ES-I3 (cell line): ENCODE measurements at regions not wholly inside any gene's neighbourhood (a gene's known extent, or its start where the extent isn't known, plus 50 kb on each side); places are given as distances from the start of the nearest gene placed in this dataset.
"Not testable (repeated sequence)": the region's sequence is repeated elsewhere in the genome, so short reads cannot be mapped to it uniquely, and the experiment has no call there.

Experiments used
- H3K36me3 ChIP-seq: 2 replicates; pipeline ENCODE4 v1.6.1; 2013; ENCODE audit warnings: mild to moderate bottlenecking, low read length, control low read depth, moderate library complexity; ENCODE audit not compliant: insufficient read depth
- H3K4me1 ChIP-seq: 2 replicates; pipeline ENCODE4 v1.6.1; 2013; ENCODE audit warnings: mild to moderate bottlenecking, control low read depth, low read length; ENCODE audit not compliant: insufficient read depth
- H3K9ac ChIP-seq: 2 replicates; pipeline ENCODE4 v1.6.1; 2013; ENCODE audit warnings: low read depth, mild to moderate bottlenecking, low read length, moderate library complexity
- H3K9me3 ChIP-seq: 2 replicates; pipeline ENCODE4 v1.6.1; 2013; ENCODE audit warnings: mild to moderate bottlenecking, low read length, moderate library complexity; ENCODE audit not compliant: control insufficient read depth, insufficient read depth

DNA sequence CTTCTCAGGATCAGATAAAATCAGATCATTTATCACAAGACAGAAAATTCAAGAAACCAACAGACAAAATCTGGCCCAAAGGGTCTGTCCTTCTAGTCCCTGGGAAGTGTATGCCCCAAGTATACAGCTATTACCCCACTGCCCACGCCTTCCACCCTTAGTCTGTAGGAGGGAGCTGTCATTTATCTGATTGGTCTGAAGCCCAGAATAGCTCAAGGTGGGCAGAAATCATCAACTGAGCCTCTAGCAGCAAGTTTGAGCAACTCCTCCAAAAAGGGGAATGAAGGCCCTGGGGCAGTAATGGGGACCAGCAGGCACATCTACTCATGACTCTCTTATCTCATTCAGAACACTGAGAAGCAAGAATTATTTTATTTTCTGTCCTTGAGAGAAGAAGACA lies 126.9 kb downstream of the MATN1 start:
- Histone ChIP-seq H3K36me3 (no peaks in the 10 kb centered on the region), H3K9ac (no peak overlapping the region), H3K4me1 (no peaks in the 10 kb centered on the region), H3K9me3 (no peaks in the 10 kb centered on the region; the same call in none of the 2 replicates)

DNA sequence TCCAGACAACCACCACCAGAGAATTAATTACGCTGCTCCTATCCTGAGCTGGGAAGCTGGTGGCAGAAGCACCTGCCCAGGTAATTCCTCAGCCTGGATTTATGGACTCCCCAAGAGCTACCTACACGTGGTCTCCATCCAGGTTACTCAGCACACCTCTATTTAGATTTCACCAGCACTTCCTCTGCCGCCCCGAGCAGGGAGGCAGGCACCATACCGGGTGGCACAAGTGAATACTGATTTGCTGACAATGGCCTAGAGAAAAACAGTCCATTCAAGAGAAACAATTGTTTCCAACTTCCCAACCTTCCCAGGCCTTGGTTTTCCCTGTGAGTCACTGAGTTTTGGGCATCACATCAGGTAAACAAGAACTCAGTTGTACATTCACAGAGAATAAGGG lies 134.3 kb downstream of the MATN1 start:
- Histone ChIP-seq H3K9me3 (no peaks in the 10 kb centered on the region; the same call in 1 of the 2 replicates), H3K9ac (no peak overlapping the region), H3K4me1 (no peaks in the 10 kb centered on the region), H3K36me3 (no peaks in the 10 kb centered on the region)

DNA sequence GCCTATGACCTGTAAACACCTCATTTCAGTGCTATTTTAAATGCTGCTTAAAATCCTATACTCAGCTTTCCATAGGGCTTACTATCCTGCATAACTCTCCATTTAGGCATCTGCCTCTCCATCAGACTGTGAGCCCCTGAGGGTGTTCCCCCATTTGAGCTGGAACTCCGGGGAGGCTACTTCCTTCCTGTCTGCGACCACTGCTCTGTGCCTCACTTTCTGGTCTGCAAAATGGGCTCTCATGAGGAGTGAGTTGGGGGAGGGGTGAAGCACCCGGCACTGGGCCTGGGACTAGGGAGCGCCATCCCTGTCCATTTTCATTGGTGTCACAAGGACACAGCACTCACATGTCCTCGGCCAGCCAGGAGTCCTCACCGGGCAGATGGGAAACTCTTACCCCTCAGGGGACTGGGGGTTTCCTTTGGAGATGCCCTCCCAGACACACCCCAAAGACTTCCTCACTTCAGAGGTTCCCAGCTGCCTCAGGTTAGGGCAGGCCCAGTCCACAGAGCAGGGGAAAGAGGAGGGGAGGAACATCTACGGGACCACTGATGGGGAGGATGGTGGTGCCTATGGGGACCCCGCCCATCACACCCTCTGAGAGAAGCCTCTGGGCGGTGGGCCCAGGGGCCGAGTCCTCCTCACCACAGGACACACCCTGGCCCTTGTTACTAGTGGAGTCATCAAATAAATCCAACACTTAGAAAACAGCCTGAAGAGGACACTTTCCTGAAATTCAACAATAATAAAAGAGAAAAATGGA lies 134.9 kb downstream of the MATN1 start:
- H3K36me3 ChIP-seq, result no peaks in the 10 kb centered on the region
- H3K4me1 ChIP-seq, result no peaks in the 10 kb centered on the region
- no peak overlapping the region for H3K9ac ChIP-seq
- H3K9me3 ChIP-seq, result no peaks in the 10 kb centered on the region; the same call in 1 of the 2 replicates

GRCh38 chr1:30586671-30587070 lies 136.7 kb downstream of the MATN1 start:
- Histone ChIP-seq H3K4me1 (no peaks in the 10 kb centered on the region), H3K9me3 (no peaks in the 10 kb centered on the region), H3K36me3 (no peaks in the 10 kb centered on the region), H3K9ac (no peak overlapping the region)

- Histone ChIP-seq H3K4me1 (no peaks in the 10 kb centered on the region), H3K9me3 (no peaks in the 10 kb centered on the region), H3K36me3 (no peaks in the 10 kb centered on the region), H3K9ac (no peak overlapping the region)
Measured at GRCh38 chr1:30579580-30579979, 143.8 kb downstream of the MATN1 start.

GRCh38 chr1:30575066-30575465 lies 148.3 kb downstream of the MATN1 start:
- Histone ChIP-seq H3K36me3 (no peaks in the 10 kb centered on the region), H3K9me3 (no peaks in the 10 kb centered on the region)

GRCh38 chr1:30572192-30572591 lies 151.2 kb downstream of the MATN1 start:
- H3K9me3 ChIP-seq, result no peaks in the 10 kb centered on the region
- H3K4me1 ChIP-seq, result no peaks in the 10 kb centered on the region
- no peak overlapping the region for H3K9ac ChIP-seq

More at GRCh38 chr1:30575066-30575465, 148.3 kb downstream of the MATN1 start:
- Histone ChIP-seq H3K4me1 (no peaks in the 10 kb centered on the region), H3K9ac (no peak overlapping the region)

GRCh38 chr1:30571380-30571779 lies 152.0 kb downstream of the MATN1 start:
- Histone ChIP-seq H3K36me3 (no peaks in the 10 kb centered on the region), H3K9ac (no peak overlapping the region), H3K9me3 (no peaks in the 10 kb centered on the region), H3K4me1 (no peaks in the 10 kb centered on the region)

More at GRCh38 chr1:30572192-30572591, 151.2 kb downstream of the MATN1 start:
- H3K36me3 ChIP-seq, result no peaks in the 10 kb centered on the region

DNA sequence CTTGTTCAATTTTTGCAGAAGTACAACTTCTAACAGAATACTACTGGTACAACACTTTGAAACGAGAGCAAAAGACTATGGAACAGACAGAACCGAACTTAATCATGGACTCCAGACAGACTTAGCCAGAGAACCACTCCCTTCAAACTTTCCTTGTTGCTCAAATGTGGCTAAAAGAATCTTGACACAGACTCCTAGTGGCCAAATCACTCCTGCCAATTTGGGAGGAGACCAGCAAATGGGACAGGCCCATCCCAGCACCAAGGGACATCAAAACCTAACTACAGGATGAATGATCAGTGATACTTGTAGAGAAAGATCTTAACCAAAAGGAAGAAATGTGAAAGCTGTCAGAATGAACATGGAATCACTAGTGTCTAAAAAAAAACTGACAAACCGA lies 154.0 kb downstream of the MATN1 start:
- Histone ChIP-seq H3K4me1 (no peaks in the 10 kb centered on the region), H3K9me3 (no peaks in the 10 kb centered on the region; the same call in 1 of the 2 replicates), H3K9ac (no peak overlapping the region), H3K36me3 (no peaks in the 10 kb centered on the region)

- H3K4me1 ChIP-seq, result no peaks in the 10 kb centered on the region
- H3K9ac ChIP-seq, result no peak overlapping the region
- peaks cover 8% of the 10 kb centered on the region; the same call in 1 of the 2 replicates for H3K9me3 ChIP-seq
- no peaks in the 10 kb centered on the region for H3K36me3 ChIP-seq
Measured at GRCh38 chr1:30562559-30562958, 160.8 kb downstream of the MATN1 start.

DNA sequence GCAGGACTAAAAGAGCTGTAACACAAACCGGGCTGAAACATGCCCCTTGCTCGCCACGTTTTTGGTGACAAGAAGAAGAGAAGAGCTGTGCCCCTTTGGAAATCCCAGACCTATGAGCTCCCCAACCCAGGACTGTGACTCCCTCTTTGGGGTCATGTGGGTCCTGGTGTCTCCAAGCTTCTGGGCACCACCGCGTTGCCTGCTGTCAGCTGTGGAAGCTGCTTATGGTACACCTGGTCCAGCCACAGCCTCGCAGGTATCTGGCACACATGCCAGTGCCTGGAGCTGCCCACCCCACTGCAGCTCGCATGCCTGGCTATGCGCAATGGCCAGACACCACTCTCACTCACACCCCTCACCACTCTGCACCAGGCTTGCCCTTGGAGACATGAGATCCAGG lies 171.8 kb downstream of the MATN1 start:
- H3K9ac ChIP-seq, result no peak overlapping the region
- no peaks in the 10 kb centered on the region for H3K36me3 ChIP-seq
- H3K4me1 ChIP-seq, result no peaks in the 10 kb centered on the region
- H3K9me3 ChIP-seq, result no peaks in the 10 kb centered on the region

- H3K9ac ChIP-seq, result no peak overlapping the region
- no peaks in the 10 kb centered on the region for H3K36me3 ChIP-seq
- H3K9me3 ChIP-seq, result no peaks in the 10 kb centered on the region
- no peaks in the 10 kb centered on the region for H3K4me1 ChIP-seq
Measured at GRCh38 chr1:30550365-30551220, 172.8 kb downstream of the MATN1 start.

GRCh38 chr1:30549872-30550271 lies 173.5 kb downstream of the MATN1 start:
- not testable (repeated sequence) for H3K36me3 ChIP-seq, H3K9me3 ChIP-seq, H3K9ac ChIP-seq, H3K4me1 ChIP-seq

- no peak overlapping the region for H3K9ac ChIP-seq
- no peaks in the 10 kb centered on the region for H3K9me3 ChIP-seq
- H3K4me1 ChIP-seq, result no peaks in the 10 kb centered on the region
- H3K36me3 ChIP-seq, result no peaks in the 10 kb centered on the region
Measured at GRCh38 chr1:30548294-30548693, 175.1 kb downstream of the MATN1 start.

GRCh38 chr1:30547326-30547725 lies 176.1 kb downstream of the MATN1 start:
- H3K9ac ChIP-seq, H3K4me1 ChIP-seq, H3K36me3 ChIP-seq, H3K9me3 ChIP-seq: not testable (repeated sequence)
